ENCODE measurements at regions not wholly inside any gene's neighbourhood (a gene's known extent, or its start where the extent isn't known, plus 50 kb on each side); places are given as distances from the start of the nearest gene placed in this dataset.

DNA sequence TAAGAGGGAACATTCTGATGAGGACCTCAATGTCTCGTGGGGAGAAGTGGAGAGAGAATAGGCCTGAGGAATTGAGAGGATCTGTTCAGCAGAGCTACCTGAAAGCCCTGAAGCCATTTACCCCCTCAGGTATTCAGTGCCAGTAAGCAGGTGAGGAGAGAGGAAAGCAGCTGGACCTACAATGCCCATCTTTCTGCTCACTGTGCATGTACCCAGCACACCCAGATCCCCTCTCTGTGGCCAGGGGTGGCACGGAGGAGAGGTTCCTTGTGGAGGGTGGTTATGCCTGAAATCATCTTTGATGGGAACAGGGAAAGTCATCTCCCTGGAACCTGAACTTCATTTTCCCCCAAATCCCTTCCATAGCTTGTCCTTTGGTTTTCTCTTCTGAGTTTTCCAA, 277.8 kb upstream of the B3GAT1 start:
- no peak for DNase-seq (ENCODE audit: low read depth)

DNA sequence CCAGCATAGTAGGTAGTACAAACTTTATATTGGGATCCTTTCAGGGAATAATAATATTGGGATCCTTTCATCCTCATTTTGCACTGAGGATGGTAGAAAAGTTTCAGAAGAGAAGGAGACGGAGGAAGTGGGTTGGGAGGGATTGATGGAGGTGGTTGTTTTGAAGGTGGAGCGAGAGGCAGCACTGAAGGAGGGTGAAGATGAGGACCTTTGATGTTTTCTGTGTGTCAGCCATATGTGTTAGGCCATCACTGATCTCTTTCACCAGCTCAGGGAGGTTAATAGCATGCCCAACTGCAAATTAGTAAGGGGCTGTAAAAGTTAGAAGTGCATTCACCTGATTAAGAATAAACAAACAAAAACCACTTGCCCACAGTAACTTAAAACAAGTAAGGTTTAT, 275.5 kb upstream of the B3GAT1 start:
- no peak for DNase-seq (ENCODE audit: low read depth)

DNA sequence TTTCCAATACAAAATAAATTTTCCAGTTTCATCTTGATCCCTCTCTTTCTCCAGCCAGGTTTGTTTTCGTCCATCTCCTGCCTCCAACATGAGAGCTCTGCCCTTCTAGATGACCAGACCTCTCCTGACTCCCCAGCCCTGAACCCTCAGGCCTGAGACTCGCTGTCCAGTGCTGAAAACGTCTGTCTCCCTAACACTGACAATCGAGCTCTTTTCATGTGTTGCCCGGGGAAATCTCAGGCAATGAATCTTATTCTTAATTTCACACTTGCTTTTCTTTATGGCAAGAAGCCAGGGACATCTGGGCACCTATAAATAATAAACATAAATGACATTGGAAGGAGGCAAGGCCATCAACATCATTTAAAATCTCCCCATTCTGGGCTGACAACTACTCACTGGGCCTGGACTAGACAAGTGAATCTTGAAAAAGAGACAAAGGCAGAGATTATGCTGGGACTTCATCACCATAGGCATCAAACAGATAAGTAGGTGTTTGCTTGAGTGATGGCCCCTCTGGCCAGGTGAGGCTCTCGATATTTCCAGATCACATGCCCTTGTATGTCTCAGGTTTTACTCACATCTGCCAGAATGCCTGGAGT, 274.5 kb upstream of the B3GAT1 start:
- no peak for DNase-seq (ENCODE audit: low read depth)

DNA sequence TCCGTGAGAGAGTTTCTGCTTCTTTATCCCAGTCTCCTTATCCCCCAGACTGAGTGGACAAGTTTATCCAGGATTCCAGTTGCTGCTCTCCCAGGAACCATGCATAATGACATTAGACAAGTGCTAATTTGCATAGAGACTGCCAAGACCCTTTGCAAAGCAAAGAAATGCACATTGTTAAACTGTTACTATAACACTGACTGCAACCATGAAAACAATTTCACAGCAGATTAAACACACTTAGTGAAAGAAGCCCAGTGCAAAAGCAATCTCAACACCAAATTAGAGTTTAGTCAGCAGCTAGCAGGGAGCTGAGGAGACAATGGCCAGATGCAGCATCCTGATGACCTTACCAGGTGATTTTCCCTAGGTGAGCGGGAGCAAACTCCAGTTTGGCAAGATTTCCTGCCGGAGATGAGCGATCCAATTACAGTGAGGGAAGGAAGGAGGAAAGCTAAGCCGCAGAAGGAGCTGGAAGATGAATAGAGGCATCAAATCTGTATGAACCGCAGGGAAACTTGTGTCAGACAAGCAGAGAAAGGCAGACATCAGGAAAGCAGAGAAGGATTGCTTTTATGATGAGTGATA, 273.8 kb upstream of the B3GAT1 start:
- no peak for DNase-seq (ENCODE audit: low read depth)

DNA sequence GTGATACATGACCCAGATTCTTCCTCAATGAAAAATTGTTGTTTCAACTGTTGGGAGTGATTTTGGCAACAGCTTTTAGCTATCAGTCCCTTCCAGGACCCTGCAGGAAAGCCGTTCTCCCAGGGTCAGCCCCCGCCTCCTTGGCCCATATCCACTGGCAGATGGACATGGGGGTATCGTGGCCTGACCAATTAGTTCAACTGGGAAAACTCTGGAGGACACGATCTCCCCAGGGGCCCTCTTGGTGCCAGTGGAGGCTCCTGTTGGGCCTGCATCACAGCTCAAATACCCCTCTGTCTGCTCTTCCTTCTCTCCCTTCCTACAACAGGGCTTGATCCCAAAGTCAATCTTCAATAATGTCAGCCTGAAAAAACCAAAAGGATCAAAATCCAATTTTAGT, 272.5 kb upstream of the B3GAT1 start:
- no peak for DNase-seq (ENCODE audit: low read depth)

DNA sequence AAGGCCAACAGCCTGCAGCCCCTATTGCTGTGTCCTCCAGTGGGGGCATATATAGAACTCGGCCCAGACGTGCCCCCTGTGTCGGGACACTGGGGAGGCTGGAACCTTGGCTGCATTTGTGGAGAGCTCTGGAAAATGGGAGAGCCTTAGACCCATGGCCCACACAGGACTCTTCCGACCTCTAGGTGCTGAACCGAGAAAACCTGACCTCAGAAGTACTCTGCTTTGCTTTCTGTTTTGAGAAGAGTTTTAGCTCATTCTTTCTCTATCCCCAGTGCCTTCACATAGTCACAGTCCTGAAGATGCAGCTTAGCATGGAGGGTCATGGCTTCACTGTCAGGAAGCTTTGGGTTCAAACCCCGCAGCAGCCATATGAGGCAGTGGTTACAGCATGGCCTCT, 271.8 kb upstream of the B3GAT1 start:
- DNase-seq (ENCODE audit: low read depth), result no peak

DNA sequence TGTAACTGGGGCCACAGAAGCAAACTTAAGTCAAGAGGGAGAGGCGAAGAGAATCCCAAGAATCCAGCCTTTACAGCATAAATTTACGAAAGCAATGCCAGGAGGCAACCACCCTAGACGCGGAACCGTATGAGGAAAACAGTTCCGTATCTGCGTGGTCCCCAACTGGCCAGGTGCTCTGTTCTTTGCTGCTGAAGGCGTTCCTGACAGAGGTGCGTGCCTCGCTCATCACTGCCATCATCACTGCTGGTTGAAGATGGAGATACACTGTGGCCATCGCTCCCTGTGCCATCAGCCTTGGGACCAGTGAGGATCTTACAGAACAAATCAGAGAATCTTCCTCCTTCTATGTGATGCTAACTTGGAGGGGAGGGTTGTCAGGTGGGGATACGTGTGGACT, 270.5 kb upstream of the B3GAT1 start:
- DNase-seq (ENCODE audit: low read depth), result no peak

DNA sequence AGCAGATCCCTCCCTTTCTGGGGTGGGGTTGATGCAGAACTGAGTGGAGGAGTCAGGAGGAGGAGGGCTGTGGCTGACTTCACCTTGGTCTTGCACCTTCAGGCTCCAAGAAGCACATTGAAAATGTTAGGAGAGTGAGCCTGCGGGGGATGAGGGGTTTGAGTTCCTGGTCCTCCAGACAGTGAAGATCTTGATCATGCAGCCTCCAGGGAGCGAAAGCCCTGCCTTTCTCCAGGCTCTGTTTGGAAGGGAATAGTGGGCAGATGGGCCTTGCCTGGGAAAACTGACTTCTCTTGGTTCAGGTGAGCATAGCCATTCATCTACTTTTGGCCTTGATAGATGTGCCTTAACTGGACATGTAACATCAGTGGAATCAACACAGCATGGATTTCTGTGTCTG, 267.6 kb upstream of the B3GAT1 start:
- DNase-seq (ENCODE audit: low read depth), result no peak

DNA sequence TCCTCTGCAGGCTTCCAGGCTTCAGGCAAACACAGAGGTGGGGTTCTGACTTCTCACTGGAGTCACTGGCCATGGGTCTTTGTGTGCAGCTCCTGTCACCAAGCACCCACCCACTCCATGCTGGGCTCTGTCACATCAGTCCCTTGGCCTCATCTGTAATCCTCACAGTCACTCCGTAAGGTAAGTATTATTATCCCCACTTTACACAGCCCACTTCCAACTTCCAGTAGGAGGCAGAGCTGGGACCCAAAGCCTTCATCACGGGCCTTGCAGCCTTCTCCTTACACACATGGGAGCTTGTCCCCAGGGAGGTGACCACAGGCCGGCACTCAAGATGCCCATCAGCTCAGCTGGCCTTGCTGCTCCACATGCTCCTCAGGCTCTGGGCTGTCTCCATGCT, 266.7 kb upstream of the B3GAT1 start:
- DNase-seq (ENCODE audit: low read depth), result no peak

DNA sequence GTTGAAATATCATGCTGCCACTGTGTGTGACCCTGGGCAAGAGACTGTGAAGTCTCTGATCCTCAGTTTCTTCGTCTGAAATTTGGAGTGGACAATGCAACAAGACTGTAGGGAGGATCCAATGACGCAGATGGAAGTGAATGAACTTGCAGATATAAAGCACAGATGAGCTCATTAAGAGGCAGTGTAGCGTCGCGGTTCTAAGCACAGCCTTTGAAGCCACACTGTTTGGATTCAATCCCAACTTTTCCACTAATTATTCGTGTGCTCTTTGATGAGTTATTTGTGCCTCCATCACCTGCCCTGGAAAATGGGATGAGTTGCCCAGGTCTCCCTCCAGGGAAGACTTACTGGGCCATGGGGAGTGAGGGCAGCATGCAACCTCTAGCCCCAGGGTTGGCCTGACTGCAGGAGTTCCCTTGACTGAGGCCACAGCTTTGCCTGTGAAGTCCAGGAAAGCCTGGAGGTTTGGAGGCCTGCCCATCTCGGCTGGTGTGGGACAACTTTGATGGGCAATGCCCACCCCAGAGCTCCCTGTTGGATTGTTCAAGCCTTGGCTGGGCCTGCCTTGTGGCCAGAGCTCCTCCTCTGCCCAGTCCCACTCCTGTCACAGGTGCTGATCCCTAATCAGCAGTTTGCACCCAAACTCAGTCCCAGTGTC, 266.0 kb upstream of the B3GAT1 start:
- no peak for DNase-seq (ENCODE audit: low read depth)

DNA sequence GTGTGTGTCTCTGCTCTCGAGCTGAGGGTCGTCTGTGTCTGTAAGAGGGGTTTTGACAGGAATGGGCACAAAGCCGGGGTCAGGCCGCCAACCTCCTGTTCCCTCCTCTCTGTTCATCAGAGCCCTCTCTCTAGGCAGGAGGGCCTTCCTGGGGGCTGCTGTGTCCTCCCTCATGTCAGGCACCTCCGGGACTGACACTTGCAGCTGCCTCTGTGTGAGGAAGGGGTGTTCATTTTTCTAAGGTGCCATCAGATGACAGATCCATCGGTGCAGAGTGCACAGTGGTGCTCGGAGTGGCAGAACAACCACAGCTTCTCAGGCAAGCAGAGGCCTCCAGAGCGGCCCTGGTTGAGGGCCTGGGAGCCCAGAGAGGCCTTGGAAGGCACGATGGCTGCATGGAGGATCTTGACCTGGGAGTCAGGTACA, 265.4 kb upstream of the B3GAT1 start:
- no peak for DNase-seq (ENCODE audit: low read depth)

DNA sequence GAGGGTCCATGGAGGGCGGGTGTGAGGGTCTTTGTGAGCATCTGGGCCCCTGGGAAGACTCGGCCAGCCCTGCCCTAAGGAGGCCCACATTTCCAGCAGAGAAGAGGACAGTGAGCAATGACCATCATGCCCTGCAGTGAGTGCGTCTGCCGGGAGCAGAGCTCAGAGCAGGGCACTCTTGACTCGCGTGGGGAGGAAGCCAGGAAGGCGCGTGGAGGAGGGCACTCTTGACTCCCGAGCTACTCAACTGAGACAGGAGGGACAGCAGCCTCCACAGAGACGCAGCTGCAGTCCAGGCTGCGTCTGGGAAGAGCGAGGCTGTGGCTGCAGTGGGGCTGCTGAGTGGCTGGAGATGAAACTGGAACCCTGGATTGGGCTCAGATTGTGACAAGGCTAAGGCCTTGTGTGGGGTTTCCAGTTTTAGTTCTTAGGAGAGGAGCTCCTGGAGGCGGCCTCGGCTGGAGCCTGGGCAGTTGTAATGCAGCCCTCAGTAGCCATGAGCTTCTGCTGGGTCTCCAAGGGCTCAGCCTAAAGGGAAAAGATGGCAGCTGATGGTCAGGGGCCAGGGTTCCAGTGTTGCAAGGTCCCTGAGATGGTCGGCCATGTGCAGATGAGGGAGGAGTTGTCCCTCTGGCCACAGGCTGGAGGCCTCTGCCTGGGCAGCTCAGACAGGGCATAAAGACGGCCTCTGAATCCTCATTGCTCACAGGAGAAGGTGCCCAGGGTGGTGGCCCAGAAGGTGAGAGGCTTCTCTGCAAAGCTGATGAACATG, 264.7 kb upstream of the B3GAT1 start:
- no peak for DNase-seq (ENCODE audit: low read depth)

DNA sequence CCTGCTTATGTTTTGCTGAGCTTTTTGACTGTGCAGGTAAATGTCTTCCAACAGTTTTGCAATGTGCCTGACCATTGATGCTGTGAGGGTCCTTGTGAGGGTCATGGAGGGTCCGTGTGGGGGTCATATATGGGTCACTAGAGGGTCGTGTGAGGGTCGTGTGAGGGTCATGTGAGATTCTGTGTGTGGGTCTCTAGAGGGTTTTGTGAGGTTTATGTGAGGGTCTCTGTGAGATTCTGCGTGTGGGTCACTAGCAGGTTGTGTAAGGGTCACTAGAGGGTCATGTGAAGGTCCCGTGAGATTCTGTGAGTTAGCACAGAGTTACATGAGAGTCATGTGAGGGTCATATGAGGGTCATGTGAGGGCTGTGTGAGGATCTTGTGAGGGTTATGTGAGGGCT, 263.9 kb upstream of the B3GAT1 start:
- DNase-seq (ENCODE audit: low read depth), result no peak

DNA sequence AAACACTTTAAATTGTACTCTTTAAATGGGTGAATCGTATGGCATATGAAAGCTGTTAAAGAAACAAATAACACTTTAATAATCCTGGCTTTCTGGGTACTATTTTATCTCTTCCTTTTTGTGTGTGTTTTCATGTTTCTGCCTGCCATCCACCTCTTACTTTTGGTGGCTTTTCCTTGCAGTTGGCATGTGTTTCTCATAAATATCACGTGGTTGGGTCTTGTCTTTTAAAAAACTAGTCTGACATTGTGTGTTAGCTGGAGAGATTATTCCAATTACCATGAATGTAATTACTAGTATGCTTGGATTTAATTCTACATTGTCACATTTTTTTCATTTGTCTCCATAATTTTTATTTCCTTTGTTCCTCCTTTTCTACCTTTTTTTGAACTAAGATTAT, 262.9 kb upstream of the B3GAT1 start:
- no peak for DNase-seq (ENCODE audit: low read depth)

DNA sequence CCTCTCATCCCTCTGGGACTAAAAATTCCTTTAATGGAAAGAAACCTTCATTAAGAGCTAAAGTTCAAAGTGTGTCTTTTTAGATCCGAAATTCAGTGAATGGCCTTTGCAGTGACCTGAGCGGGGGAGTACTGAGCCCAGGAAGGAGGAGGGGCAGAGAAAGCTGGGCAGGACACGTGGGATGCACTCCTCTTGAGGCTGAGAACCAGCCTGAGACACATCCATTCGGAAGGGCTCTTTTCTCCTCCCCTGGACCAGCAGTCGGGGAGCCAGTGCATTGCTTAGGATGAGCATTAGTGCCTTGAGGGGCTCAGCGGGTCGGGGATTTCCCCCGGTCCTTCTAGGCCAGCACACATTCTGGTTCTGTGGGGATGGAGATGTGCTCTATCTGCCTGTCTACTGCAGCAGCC, 258.9 kb upstream of the B3GAT1 start:
- no peak for DNase-seq (ENCODE audit: low read depth)

DNA sequence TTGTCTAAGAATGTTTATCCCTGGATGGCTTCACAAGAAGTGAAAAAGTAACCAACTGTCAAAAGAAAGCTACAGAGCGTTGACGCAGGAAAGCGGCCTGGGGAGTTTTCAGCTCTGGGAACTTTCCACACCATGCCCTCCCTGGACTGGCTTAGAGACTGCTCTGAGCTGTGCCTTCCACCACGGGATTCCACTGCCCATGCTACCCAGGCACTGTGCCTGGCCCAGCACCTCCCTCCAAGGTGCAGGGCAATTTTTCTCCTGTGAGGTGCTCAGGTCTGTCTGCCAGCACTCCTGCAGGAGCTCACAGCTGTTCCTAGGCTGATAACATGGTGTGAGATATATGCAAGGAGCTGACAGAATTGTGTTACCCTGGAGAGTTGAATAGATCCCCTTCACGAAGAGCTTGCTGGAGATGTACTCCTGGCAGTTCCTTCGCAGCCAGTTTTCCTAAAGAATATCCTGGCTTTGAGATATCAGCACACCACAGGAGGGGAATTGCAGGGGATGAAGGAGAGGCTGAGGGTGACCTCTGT, 258.3 kb upstream of the B3GAT1 start:
- no peak for DNase-seq (ENCODE audit: low read depth)

DNA sequence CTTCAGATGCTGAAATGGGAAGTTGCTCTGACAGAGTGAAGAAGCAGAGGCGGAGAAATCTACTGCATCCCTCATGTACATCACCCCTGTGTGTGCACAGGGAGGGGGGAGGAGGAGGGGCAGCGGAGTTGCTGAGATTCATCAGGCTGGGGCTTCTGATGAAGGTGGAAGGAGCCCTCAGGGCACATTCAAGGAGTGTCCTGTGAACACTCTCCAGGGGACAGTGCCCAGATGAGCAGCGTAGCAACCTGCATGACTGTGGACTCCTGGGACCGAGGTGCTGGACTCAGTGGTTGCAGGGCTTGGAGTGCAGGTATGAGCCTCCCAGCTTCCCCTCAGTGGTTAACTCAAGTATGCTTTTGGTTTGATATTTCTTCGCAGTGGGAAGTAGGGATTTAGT, 257.8 kb upstream of the B3GAT1 start:
- no peak for DNase-seq (ENCODE audit: low read depth)

DNA sequence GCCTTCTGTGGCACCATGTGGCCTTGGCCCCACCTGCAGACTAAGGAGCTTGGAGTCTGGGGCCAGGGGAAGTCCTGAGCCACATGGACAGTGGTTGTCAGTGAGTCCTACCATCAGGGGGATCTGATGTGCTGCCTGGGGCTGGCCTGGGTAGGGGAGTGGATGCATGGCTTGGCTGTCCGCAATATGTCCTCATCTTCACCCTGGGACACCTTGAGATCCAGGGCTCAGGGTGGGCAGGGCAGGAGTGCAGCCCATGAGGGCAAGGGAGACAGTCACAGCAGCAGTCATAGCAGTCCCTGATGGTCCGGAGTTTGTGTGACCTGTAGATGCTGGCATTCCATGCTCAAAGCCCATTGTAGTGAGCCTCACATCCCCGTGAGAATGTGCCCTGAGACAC, 256.8 kb upstream of the B3GAT1 start:
- DNase-seq (ENCODE audit: low read depth), result no peak

DNA sequence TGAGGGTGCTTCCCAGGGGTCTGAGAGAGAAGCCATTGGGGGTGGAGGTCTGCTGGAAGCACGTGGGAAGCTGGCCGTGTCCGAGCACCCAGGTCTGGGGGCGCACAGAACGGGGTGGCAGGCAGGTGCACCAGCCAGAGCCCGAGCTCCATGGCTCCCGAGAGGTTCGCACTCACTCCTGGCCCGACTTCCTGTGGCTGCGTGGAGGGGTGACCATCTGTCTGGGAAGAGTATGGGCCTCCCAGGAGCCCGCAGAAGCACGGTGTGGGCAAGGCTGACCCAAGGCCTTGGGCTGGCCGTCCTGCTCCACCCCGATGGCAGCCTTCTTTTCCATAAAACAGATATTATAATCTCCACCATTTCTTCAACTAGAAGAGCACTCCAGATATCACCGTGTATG, 256.0 kb upstream of the B3GAT1 start:
- no peak for DNase-seq (ENCODE audit: low read depth)

DNA sequence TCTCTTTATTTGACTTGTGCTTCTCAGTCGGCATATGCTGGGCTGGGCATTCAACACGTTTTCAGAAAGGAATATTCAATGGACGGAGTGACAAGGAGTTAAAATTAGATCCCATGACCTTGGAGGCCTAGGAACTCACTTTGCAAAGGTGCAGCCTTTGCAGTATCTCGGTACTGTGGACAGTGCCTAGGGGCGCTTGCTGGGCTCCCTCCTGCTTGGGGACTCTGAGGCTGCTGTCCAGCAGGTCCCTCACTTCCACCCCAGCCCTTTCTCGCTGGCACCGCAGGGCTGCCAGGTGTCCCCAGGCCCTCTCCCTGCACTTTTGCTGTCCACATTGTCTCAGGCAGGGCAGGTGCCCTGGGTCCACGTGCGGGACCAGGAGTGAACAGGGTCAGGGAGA, 255.5 kb upstream of the B3GAT1 start:
- no peak for DNase-seq (ENCODE audit: low read depth)

DNA sequence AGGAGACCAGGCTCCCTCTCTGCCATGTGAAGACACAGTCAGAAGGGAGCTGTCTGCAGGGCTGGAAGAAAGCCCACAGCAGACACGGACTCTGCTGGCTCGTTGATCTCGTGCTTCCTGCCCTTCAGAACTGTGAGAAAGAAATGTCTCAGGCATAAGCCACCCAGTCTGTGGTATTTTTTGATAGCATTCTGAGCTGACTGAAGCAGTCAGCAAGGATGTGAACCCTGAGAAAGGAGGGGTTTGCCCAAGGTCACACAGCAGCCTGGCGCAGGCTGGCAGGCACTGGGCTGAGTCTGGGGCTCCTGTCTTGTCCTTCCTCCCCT, 255.1 kb upstream of the B3GAT1 start:
- no peak for DNase-seq (ENCODE audit: low read depth)

DNA sequence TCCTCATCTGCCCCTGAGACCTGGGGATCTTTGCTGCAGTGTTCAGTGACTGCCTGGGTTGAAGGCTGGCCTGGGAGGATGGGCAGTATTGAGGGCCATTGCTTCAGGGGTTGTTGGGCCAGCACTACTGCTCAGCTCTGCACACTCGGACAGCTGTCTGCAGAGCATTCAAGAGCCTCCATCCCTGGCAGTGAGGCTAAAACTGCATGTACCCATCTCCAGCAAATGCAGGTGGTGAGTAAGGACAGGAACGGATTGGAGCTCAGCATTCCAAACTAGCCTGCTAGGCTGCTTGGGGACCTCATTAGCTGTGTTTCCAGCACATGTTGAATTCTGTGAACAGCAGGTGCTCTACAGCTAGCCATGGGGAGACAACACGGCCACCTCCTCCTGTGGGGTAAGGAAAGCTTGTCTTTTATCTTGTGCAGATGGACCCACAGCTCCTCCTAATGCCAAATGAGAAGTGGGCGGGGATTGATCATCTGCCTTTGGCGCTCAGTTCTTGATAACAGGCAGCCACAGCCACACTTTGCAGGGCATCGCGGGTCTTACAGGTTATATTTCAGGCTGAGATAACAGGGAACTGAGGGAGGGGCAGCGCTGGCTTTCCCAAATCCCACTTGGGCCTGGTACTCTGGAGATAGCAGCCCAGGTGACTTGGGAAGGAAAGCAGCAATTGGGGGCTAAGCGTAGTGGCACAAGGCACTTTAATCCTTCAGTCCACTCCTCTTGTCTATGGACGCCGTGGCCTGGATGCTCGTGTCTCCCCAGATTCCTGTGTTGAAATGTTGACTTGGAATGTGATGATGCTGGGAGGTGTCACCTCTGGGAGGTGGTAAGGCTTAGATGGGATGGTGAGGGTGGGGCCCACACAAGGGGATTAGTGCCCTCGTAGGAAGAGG, 254.5 kb upstream of the B3GAT1 start:
- no peak for DNase-seq (ENCODE audit: low read depth)

Data from iris pigment epithelial cell (primary cell).